ENCODE measurements at regions not wholly inside any gene's neighbourhood (a gene's known extent, or its start where the extent isn't known, plus 50 kb on each side); places are given as distances from the start of the nearest gene placed in this dataset.
"Not testable (repeated sequence)": the region's sequence is repeated elsewhere in the genome, so short reads cannot be mapped to it uniquely, and the experiment has no call there.

DNA sequence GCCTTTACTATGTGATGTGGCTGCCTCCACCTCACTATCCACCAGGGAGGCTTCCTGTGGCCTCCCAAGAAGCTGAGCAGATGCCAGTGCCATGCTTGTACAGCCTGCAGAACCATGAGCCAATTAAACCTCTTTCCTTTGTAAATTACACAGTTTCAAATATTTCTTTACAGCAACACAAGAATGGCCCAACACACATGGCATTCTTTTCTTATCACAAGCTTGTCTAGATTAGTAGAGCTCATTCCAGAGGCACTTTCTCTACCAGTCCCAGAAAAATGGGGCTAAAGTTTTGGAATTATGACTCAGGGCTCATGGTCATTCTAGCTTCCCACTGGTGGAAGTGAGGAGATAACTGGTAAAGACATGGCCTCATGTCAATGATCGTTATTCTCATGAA is 655.2 kb downstream of the LMO4 start:
- DNase-seq, result no peak
- TF ChIP-seq POLR2AphosphoS5 (IDR thresholded peaks at IDR 0.05) (no peak), CTCF (IDR thresholded peaks at IDR 0.05 in 8 of 11, conservative IDR thresholded peaks at IDR 0.05 in 3 of 11) (no peak), POLR2A (IDR thresholded peaks at IDR 0.05) (no peak)
- H3K4me3 ChIP-seq, result no peak overlapping the region
- intact Hi-C loops (cut with DNase I; ENCODE audit: low total_unique reads), result no loop called here
- H3K27ac ChIP-seq, result no peak overlapping the region
- H3K27me3 ChIP-seq (replicated peaks in 1 of 7), result peaks cover 0 to 12% (median 0%) of the 10 kb centered on the region in 7 donors
- H3K9me3 ChIP-seq, result no peaks in the 10 kb centered on the region
- H3K4me1 ChIP-seq, result no peaks in the 10 kb centered on the region
- 88 to 97% (median 90%) methylated on average over 1 of the region's 1 CpG for WGBS, 5 donors
- H3K36me3 ChIP-seq, result no peaks in the 10 kb centered on the region

- Histone ChIP-seq H3K4me3 (no peak overlapping the region), H3K9me3 (no peaks in the 10 kb centered on the region), H3K27ac (no peak overlapping the region), H3K4me1 (no peaks in the 10 kb centered on the region), H3K36me3 (no peaks in the 10 kb centered on the region), H3K27me3 (replicated peaks in 1 of 7) (peaks cover 0 to 12% (median 0%) of the 10 kb centered on the region in 7 donors)
- WGBS, 5 donors, result 55 to 80% (median 79%) methylated on average over 1 of the region's 1 CpG
- intact Hi-C loops (cut with DNase I; ENCODE audit: low total_unique reads), result no loop called here
- no peak for TF ChIP-seq CTCF (IDR thresholded peaks at IDR 0.05 in 8 of 11, conservative IDR thresholded peaks at IDR 0.05 in 3 of 11)
- no peak for TF ChIP-seq POLR2A (IDR thresholded peaks at IDR 0.05)
- TF ChIP-seq POLR2AphosphoS5 (IDR thresholded peaks at IDR 0.05), result no peak
- DNase-seq, result no peak
Measured at GRCh38 chr1:87985071-87985470, 656.4 kb downstream of the LMO4 start.

DNA sequence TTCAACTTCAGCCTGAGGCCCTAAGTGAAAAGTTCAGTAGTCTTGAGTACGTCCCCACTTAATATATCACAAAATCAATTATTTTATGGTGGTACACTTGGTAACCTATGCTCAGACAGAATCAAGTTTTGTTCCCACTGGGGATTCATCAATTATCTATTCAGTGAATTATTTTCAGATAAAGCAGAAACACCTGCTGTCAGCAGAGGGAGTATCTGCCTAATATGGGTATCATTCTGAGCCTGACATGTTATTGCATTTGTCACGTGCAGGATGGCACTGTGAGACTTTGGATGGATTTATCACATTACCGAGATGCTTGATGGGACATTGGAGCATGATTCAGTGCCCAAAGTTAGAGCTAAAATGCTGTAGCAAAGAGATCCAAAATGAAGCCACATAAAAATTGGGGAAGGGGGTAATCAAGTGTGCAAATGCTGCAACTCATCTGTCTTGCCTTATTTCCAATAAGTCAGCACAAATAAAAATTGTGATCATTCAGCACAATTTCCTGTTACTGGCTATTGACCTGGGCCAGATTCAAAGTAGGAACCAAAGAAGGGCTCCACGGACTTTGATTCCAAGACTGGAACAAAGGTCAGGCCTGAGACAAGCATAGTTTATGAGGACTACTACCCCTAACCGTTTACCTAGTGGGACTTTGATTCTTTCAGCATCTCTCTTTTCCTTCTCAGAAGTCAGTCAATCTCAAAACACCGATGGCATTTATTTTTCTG is 657.6 kb downstream of the LMO4 start:
- Histone ChIP-seq H3K4me1 (no peaks in the 10 kb centered on the region), H3K27me3 (replicated peaks in 1 of 7) (peaks cover 0 to 12% (median 0%) of the 10 kb centered on the region in 7 donors), H3K4me3 (no peak overlapping the region), H3K9me3 (no peaks in the 10 kb centered on the region), H3K36me3 (no peaks in the 10 kb centered on the region), H3K27ac (no peak overlapping the region)
- intact Hi-C loops (cut with DNase I; ENCODE audit: low total_unique reads), result no loop called here
- TF ChIP-seq CTCF (IDR thresholded peaks at IDR 0.05 in 8 of 11, conservative IDR thresholded peaks at IDR 0.05 in 3 of 11) (no peak), POLR2AphosphoS5 (IDR thresholded peaks at IDR 0.05) (no peak)
- WGBS, 5 donors, result 76 to 90% (median 82%) methylated on average over 6 of the region's 6 CpGs
- DNase-seq, result no peak

- Histone ChIP-seq H3K4me1 (no peaks in the 10 kb centered on the region), H3K9me3 (no peaks in the 10 kb centered on the region), H3K4me3 (no peak overlapping the region), H3K27me3 (replicated peaks in 1 of 7) (peaks cover 0 to 6% (median 0%) of the 10 kb centered on the region in 7 donors), H3K27ac (no peak overlapping the region), H3K36me3 (no peaks in the 10 kb centered on the region)
- WGBS, 5 donors, result 63 to 86% (median 79%) methylated on average over 2 of the region's 2 CpGs
- no peak for DNase-seq
- no peak for TF ChIP-seq POLR2A (IDR thresholded peaks at IDR 0.05)
- TF ChIP-seq POLR2AphosphoS5 (IDR thresholded peaks at IDR 0.05), result no peak
- no peak for TF ChIP-seq CTCF (IDR thresholded peaks at IDR 0.05 in 8 of 11, conservative IDR thresholded peaks at IDR 0.05 in 3 of 11)
- intact Hi-C loops (cut with DNase I; ENCODE audit: low total_unique reads), result no loop called here
Measured at GRCh38 chr1:87989346-87989745, 660.7 kb downstream of the LMO4 start.

GRCh38 chr1:87992536-87992935 is 663.9 kb downstream of the LMO4 start:
- H3K27ac ChIP-seq; H3K27me3 ChIP-seq (replicated peaks in 1 of 7); intact Hi-C loops (cut with DNase I; ENCODE audit: low total_unique reads); H3K36me3 ChIP-seq; H3K4me3 ChIP-seq; DNase-seq; H3K9me3 ChIP-seq; H3K4me1 ChIP-seq: not testable (repeated sequence)
- WGBS, 5 donors, result 88 to 98% (median 92%) methylated on average over 5 of the region's 5 CpGs
